NCI-H460 (cell line): ENCODE measurements at regions not wholly inside any gene's neighbourhood (a gene's known extent, or its start where the extent isn't known, plus 50 kb on each side); places are given as distances from the start of the nearest gene placed in this dataset.

Source experiments
- DNase-seq: peaks from one replicate; pipeline ENCODE4 v3.0.0-alpha.2; 2016; ENCODE audit warnings: low read depth; ENCODE audit errors: extremely low read depth

DNA sequence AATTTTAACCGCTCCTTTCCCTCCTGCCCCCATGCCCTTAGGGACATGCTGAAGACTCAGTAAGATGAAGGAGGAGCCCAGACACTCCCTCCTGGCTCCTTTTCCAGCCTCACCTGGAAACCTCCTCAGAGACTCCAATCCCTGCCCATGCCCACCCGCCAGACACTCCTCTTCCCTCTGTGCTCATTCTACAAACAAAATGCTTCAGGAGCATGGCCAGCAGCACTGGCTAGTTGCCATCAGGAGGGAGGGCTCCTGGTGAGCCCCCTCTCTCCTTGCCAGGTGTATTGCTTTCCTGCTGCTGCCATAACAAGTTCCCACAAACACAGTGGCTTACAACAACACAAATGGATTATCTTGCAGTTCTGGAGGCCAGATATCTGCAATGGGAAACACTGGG is 126.1 kb downstream of the PSMG1 start:
- no peak for DNase-seq

DNA sequence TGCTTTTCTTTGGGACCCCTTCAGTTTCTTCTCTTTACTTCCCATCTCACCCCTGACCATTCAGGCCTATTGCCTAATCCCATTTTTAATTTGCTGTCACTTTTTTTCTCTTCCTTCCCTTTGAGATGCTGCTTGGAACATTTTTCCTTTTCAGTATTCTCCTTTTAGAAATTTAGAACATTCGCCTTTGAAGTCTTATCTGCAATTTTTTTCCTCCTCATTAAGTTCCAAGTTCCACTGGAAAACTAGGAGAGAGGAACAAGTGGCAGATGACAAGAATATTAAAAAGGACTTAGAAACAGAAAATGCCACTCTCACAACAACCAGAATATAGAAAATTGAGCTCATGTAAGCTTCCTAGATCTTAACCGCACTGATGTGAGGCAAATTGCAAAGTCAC is 126.6 kb downstream of the PSMG1 start:
- DNase-seq, result no peak

DNA sequence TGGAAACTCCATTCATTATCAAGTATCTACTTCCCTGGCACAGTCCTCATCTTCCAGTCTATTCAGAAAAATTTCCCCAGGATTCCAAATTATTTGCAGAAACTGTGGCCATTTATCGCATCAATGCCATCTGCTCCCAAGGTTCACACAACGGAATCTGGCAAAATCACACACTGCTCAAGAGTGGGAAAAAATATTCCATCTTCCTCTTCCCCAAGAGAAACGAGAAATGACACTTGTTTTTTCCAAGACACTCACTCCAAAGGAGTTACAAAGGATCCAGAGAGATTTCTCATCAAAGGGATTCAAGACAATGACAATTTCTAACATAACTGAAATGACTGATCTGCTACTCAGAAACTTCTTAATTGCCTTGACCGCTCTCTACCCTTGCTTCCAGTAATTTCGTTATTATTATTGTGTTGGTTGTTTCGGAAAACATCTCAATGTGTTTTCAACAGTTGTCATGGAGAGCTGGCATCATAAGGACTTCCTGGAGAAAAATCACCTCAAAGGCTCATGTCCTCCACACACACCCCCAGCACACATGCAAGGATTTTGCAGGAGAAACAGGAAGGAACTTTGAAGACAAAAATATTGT is 128.0 kb downstream of the PSMG1 start:
- no peak for DNase-seq

DNA sequence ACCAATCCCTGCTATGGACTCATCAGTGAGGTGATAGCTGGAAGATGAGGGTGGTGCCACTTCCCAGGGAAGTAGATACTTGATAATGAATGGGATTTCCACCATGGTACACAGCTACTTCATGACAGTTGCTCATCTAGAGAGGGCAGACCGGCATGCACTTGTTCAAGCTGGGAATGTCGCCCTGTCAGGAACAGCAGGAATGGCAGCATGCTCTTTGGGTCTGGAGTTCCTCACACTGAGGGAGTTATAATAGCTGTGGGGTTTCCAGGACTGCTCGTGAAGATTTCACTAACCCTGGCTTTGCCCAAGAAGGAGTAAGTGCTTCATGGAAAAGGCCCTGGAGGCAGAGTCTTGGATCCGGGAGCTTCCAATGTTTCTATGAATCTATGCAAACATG is 129.2 kb downstream of the PSMG1 start:
- DNase-seq, result no peak

DNA sequence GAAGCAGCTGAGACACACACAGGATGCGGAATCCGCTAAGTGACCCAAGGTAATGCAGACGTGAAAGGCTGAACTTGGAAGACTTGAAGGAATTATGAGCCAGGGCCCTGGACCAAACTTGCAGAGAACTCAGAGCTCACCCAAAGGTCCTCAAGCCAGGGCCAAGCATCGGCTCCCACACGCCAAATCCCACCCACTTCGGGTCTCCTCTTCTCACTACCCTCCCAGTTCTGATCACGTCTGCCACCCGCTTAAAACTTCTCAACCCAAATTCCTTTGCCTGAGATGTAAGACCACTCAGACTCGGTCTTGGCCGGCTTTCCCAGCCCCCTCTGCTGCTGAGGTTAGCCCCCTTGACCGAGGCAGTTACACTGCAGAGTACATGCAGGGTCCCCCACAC is 130.1 kb downstream of the PSMG1 start:
- DNase-seq, result no peak

DNA sequence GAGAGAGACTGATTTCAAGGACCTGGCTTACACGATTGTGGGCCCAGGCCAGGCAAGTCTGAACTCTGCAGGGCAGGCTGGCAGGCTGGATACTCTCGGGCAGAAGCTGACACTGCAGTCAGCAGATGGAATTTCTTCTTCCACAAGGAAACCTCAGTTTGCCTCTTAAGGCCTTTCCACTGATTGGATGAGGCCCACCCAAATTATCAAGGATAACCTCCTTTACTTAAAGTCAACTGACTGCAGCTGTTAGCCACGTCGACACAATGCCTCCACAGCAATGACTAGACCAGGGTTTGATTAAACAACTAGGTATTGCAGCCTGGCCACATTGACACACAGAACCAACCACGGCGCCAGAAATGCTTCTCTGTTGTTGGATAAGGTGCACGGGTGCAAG is 130.5 kb downstream of the PSMG1 start:
- no peak for DNase-seq

DNA sequence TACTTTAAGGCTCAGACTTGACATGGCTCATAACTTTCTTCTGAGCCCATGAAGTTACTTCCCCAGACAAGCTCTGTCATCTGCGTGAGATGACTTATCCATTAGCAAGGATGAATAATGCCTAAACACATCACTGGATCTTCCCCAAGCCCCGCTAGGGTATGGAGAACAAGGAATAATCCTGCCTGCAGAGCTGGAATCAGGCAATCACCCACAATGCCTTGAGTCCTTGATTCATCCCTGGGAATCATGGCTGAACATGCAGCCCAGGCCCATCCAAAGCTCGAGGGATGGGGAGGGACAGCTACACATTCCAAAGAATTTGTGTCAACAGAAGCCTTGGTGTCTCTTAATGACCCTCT is 131.7 kb downstream of the PSMG1 start:
- DNase-seq, result no peak

DNA sequence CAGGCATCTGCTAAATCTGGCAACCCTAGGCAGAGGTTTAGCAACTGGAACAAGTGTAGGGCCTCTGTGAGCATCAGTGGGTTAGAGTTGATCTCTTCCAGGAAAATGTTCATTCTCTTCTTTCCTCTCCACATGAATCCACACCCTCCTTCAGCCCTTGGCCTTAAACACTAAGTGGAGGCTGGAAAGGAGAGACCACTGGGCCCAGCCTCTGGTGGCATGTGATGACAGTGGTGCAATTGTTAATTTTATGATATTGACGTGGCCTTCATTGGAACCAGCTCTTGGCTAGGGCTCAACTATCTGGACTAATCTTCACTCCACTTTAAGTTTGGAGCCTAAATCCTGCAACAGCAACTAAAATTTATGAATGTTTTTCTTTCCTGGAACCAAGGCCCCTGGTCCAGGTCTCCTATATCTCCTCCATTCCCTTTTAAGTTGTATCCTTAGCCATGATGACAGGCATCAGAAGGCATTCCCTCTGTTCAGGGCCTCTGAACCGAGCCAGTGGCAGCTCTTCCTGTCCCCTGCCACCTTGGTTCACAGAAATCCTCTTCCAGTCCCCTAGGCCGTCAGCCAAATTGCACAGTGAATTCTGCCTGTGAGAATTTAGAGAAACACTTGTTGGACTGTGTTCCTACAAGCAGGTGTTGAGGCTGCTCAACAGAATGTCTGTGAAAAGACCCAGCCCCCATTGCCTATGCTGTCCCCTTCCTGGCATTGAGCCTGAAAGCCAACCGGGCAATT is 132.2 kb downstream of the PSMG1 start:
- DNase-seq, result no peak

DNA sequence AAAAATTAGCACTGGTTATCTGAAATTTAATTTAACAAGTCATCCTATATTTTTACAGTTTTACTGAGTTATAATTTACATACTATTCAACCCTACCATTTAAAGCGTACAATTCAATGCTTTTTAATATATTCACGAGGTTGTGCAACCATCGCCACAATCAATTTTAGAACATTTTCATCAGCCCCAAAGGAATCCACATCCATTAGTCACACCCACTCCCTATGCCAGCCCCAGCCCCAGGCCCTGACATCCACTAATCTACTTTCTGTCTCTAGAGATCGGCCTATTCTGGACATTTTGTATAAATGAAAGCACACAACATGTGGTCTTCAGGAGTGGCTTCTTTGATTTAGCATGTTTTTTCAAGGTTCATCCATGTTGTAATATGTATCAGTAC is 134.7 kb downstream of the PSMG1 start:
- no peak for DNase-seq

DNA sequence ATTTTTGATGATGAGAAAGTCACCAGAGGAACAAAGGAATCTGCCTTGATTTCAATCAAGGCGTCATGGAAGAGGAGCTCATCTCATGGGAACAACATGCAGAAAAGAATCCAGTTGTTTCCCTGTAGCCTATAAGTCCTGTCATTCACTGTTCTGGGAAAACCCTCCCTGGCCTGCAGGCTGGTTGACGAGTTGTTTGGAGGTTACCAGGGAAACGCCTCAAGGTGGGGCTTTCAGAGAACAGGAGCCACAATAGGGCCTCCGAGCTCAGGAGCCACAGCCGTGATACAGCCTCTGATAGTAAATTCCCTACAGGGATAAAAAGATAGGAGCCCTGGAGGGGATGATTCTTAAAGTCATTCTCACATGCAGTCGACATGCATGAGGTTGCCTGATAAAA is 135.2 kb downstream of the PSMG1 start:
- DNase-seq, result no peak

DNA sequence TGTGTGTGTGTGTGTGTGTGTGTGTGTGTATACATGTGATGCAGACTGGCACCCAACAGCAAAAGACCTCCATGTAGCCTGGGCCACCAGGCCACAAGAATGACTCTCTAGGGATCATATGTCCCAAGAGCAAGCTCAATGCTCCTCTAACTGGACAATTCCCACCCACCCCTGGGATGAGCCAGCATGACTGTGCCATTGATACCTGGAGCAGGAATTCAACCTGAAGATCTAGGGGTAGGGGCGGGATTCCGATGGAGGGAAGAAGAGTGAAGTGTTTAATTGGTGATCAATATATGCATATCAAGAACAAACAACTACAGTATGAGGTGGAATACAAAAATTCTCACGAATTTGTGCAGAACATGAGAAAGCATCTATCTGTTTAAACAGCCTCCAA is 136.2 kb downstream of the PSMG1 start:
- no peak for DNase-seq

DNA sequence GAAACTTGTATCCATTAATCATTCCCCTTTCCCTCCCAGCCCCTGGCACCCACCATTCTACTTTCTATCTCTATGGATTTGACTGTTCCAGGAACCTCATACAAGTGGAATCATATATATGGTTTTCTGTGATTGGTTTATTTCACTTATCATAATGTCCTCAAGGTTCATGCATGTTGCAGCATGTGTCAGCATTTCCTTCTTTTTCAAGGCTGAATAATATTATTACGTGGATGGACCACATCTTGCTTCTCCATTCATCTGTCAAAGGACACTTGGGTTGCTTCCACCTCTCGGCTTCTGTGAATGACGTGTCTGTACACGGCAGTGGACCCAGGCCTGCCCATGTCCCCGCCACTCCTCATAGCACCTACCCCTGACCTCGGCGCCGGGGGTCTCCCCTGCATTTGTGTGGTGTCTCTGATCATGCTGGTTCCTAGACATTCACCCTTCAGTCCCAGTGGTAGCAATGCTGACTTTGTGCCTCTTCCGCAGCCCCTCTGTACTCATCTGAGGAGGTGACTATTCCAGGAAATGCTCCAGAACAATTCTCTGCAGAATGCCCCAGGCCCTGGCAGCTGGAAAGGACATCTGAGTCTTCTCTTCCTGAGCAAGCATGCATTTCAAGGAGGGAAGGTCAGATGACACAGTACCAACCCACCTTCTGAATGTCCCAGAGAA is 136.9 kb downstream of the PSMG1 start:
- DNase-seq, result no peak

DNA sequence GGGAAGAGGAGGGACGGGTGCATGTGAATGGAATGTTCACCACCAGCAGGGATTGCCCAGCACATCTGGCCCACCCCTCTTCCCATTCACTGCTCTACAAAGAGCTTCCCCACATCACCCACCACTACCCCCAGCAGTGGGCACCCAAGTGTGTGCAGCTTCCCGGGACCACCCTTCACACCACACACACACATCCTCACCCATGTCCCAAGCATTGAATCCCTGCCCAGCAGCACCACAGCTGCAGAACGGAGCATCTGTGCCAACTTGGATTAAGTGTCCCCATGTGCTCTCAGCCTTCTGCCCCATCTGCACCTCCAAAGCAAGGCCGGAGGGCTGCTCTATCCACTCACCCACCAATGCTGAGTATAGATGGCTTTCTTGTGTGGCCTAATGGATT is 141.4 kb downstream of the PSMG1 start:
- DNase-seq, result no peak

DNA sequence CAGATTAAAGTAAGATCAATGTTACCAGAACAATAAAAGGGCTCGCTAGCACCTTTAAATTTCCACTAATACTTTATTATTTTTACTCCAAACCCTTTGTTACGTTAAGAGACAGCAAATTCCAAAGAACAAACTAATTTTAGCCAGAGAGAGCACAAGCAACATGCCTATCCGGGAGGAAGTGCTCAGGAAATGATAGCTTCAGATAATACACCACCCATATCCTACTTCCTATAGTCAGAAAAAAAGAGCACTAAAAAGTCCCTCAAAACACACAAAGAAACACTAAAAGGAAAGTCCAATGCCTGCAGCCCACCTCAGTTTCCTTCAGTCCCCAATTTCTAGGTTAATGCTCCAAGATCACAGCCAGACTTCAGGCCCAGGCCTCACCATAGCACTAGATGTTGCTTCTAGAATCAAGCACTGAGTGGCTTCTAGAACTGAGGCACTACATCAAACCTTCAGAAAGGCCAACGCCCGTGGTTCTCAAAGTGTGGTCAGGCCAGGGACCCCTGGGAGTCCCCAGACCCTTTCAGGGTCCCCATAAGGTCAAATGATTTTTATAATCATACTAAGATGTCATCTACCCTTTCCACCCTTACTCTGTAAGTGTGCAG is 142.6 kb downstream of the PSMG1 start:
- no peak for DNase-seq

DNA sequence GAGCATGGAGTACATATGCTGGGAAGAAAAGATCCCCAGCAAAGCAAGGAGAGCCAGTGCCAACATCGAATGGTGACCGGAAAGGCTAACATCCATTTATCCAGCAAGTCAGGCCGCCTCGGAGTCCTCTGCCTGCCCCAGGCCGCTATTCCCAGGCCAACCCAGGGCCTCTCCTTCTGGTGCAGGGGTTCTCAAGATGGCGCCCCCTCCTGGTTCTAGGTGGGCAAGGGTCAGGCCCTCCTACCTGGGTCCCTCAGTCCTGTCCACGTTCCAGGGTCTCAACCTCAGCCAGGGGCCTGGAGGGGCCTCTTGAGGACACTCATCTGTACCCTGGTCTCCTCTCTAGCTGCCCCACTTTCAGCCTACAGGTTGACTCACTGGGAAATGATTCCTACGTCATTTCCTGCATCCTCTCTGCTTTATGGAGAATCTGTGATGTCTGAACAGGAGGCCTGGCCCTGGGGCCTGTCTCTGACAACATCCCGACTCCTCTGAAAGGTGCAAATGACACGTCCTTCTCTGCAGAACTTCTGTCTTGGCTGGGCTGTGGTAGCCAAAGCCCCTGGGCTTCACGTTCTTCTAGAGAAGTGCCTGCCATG is 145.3 kb downstream of the PSMG1 start:
- no peak for DNase-seq

DNA sequence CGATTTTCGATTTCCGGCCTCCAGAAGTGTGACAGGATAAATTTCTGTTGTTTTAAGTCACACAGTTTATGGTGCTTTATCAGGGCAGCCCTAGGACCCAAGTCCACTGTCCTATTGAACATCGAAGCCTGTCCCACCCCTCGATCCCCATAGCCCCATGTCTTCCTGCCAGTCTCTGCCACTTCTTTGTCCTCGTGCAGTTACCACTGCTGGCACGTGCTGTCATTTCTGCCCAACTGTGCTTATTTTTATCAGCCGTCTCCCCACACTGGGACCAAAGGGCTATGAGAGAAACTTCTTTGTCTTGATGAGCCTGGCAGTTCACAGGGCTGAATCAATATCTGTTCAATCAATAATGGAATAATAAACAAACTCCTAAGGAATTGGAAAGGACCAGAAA is 146.7 kb downstream of the PSMG1 start:
- DNase-seq, result no peak

DNA sequence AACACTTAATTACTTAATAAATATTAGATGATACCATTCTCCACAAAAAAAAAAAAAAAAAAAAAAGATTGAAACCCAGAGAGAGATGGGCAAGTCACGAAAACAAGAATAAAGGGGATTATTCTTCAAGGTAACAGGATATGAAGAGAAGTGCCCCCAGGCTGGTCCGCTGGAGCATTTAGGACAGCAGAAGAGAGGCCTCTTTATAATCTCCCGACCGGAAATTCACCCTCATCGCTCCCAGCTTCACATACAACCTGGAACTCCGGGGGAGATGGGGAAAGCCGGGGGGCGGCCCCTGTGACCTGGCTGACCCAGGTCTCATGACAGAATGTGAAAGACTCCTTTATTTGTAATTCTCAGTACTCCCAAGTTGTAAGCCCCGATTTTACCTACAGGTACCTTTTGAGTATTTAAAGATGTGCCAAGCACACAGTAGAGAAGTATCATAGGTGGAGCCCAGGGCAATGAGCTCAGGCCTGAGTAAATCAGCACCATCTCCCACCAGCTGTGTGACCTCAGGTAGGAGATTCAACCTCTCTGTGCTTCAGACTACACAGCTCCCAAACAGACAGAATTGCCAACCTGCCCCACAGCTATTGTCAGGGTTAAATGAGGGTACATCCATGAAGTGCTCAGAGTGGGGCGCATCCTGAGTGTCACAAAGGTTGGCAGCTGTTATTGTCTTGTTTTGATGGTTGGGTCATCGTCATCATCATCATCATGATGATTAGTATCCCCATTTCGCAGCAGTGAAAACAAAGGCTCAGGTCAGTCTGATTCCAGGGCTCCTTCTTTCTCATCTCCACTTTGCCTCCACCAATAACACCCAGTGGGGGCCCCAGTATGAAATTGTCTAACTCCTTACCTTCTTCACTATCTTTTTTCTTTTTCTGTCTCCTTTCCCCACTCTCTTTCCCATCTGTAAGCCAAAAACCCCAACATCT is 148.4 kb downstream of the PSMG1 start:
- no peak for DNase-seq

DNA sequence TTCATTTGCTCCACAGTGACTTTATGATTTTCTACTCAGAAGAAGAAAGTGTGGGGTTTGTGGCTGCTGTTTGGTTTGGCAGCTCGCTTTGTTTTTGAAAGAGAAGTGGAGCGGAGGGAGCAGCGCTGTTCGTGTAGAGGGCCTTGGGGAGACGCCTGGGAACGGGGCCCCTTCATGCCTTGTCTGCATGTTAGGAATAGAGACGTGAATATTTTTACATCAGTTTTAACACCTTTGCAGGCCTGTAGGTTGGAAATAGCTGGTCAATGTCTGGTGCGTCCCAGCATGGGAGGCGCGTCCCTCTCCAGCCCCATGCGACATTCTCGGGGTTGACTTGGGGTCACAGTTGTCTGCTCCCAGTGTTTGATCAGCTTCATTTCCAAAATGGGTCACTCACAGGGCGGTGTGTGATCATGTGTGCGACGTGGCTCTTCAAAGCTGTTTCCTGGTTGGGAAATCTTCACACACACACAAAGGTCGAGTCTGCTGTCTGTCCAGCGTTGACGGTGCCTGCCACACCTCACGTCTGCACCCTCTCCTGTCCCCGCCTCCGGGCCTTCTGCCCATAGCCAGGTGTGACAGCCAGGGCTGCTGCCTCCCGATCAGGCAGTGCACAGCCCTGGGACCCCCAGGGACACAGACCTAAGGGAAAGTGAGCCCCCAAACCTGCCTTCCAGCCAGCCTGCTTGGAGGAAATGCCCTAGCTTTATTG is 149.2 kb downstream of the PSMG1 start:
- no peak for DNase-seq
